ENCODE measurements at regions not wholly inside any gene's neighbourhood (a gene's known extent, or its start where the extent isn't known, plus 50 kb on each side); places are given as distances from the start of the nearest gene placed in this dataset.

DNA sequence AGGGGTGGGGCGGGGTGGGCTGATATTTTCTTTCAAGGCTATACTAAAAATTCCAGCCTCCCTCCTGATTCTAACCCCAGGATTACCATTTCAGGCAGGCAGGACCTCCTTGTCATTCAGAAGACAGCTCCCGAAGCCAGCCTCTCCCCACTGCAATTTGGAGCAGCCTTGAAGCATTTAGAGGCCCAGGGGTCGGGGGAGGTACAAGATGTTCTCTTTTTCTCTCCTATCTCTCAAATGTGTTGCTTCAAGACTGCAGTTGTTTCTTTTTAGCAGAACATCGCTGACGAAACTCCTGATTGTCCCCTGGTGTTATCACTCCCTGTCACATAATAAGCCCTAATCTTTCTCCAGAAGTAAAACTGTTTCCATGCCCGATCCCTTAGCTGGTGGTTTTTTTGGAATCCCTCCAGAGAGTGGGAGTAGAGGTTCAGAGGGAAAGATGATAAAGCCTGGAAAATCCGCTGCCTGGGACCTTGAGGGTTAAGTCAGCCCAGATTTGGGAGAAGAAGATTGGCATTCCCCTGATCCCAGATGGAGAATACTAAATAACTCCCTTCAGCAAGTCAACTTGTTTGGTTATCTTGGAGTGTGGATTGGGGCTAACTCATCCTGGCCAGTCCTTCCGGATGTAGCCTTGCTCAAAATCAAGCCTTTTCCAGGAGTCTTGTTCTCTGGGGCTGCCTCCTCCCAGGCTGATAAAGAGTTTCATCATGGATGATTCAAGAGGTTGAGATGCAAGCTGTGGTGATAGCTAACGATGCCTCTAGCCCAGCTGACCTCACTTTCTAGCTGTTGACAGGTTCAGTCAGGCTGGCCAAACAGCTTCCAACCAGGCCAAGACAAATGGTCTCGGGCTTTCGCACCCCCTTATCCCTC, 71.3 kb downstream of the SOX9 start (continued):
- TF ChIP-seq, protein P1, sequence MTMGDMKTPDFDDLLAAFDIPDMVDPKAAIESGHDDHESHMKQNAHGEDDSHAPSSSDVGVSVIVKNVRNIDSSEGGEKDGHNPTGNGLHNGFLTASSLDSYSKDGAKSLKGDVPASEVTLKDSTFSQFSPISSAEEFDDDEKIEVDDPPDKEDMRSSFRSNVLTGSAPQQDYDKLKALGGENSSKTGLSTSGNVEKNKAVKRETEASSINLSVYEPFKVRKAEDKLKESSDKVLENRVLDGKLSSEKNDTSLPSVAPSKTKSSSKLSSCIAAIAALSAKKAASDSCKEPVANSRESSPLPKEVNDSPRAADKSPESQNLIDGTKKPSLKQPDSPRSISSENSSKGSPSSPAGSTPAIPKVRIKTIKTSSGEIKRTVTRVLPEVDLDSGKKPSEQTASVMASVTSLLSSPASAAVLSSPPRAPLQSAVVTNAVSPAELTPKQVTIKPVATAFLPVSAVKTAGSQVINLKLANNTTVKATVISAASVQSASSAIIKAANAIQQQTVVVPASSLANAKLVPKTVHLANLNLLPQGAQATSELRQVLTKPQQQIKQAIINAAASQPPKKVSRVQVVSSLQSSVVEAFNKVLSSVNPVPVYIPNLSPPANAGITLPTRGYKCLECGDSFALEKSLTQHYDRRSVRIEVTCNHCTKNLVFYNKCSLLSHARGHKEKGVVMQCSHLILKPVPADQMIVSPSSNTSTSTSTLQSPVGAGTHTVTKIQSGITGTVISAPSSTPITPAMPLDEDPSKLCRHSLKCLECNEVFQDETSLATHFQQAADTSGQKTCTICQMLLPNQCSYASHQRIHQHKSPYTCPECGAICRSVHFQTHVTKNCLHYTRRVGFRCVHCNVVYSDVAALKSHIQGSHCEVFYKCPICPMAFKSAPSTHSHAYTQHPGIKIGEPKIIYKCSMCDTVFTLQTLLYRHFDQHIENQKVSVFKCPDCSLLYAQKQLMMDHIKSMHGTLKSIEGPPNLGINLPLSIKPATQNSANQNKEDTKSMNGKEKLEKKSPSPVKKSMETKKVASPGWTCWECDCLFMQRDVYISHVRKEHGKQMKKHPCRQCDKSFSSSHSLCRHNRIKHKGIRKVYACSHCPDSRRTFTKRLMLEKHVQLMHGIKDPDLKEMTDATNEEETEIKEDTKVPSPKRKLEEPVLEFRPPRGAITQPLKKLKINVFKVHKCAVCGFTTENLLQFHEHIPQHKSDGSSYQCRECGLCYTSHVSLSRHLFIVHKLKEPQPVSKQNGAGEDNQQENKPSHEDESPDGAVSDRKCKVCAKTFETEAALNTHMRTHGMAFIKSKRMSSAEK (CRISPR knock-in tag; IDR thresholded peaks at IDR 0.05; ENCODE audit: borderline replicate concordance): no peak

DNA sequence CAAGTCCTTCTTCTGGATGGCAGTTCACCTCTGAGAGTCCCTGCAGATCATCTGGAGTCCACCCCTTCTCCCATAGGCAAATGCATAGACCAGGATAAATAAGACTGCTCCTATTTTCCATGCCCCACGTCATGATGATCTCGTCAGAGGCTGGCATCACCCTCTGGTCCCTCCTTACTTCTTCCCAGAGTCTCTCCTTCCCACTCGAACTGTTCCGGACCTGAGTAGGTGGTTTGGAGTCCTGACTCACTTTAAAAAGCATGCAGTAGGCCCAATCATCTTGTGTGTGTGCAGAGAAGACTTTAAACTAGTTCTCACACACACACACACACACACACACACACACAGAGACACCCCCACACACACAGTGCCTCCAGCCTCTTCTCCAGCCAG, 72.0 kb downstream of the SOX9 start:
- Mint-ChIP-seq H3K4me3 (no peak overlapping the region), H3K36me3 (no peaks in the 10 kb centered on the region), H3K27me3 (ENCODE audit: low read depth) (peaks cover 5% of the 10 kb centered on the region; the same call in 1 of the 2 replicates), H3K4me1 (0 out of 2 replicates have a peak, but pooled peaks cover 7% of the 10 kb centered on the region), H3K9me3 (peaks cover 11% of the 10 kb centered on the region; the same call in 1 of the 2 replicates), H3K27ac (no peak overlapping the region)
- ATAC-seq: no peak
- no peak for DNase-seq (ENCODE audit: low spot score)
- POLR2A ChIA-PET: no interaction called here
- CTCF ChIA-PET: no interaction called here
- TF ChIP-seq ELF4 (CRISPR knock-in tag; IDR thresholded peaks at IDR 0.05; ENCODE audit: low read depth): no peak
- TF ChIP-seq, protein P2, sequence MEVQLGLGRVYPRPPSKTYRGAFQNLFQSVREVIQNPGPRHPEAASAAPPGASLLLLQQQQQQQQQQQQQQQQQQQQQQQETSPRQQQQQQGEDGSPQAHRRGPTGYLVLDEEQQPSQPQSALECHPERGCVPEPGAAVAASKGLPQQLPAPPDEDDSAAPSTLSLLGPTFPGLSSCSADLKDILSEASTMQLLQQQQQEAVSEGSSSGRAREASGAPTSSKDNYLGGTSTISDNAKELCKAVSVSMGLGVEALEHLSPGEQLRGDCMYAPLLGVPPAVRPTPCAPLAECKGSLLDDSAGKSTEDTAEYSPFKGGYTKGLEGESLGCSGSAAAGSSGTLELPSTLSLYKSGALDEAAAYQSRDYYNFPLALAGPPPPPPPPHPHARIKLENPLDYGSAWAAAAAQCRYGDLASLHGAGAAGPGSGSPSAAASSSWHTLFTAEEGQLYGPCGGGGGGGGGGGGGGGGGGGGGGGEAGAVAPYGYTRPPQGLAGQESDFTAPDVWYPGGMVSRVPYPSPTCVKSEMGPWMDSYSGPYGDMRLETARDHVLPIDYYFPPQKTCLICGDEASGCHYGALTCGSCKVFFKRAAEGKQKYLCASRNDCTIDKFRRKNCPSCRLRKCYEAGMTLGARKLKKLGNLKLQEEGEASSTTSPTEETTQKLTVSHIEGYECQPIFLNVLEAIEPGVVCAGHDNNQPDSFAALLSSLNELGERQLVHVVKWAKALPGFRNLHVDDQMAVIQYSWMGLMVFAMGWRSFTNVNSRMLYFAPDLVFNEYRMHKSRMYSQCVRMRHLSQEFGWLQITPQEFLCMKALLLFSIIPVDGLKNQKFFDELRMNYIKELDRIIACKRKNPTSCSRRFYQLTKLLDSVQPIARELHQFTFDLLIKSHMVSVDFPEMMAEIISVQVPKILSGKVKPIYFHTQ (CRISPR knock-in tag; IDR thresholded peaks at IDR 0.05): no peak
- no peak for TF ChIP-seq ATF1 (CRISPR knock-in tag; IDR thresholded peaks at IDR 0.05)
- TF ChIP-seq, protein P3, sequence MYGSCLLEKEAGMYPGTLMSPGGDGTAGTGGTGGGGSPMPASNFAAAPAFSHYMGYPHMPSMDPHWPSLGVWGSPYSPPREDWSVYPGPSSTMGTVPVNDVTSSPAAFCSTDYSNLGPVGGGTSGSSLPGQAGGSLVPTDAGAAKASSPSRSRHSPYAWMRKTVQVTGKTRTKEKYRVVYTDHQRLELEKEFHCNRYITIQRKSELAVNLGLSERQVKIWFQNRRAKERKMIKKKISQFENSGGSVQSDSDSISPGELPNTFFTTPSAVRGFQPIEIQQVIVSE (CRISPR knock-in tag; IDR thresholded peaks at IDR 0.05; ENCODE audit: borderline replicate concordance): no peak
- TF ChIP-seq ZNF121 (CRISPR knock-in tag; IDR thresholded peaks at IDR 0.05): no peak
- no peak for TF ChIP-seq TEAD4 (CRISPR knock-in tag; IDR thresholded peaks at IDR 0.05)
- TF ChIP-seq TCF7 (CRISPR knock-in tag; IDR thresholded peaks at IDR 0.05; ENCODE audit: low read depth): no peak
- TF ChIP-seq FOXP1 (CRISPR knock-in tag; IDR thresholded peaks at IDR 0.05; ENCODE audit: borderline replicate concordance): no peak
- no peak for TF ChIP-seq ZNF263 (CRISPR knock-in tag; IDR thresholded peaks at IDR 0.05; ENCODE audit: low read depth)
- TF ChIP-seq ZNF138 (CRISPR knock-in tag; conservative IDR thresholded peaks at IDR 0.05): no peak
- no peak for TF ChIP-seq CTCF (IDR thresholded peaks at IDR 0.05)
- TF ChIP-seq NFE2L1 (CRISPR knock-in tag; IDR thresholded peaks at IDR 0.05): no peak
- no peak for TF ChIP-seq PRRX2 (CRISPR knock-in tag; IDR thresholded peaks at IDR 0.05)
- no peak for TF ChIP-seq USF2 (CRISPR knock-in tag; IDR thresholded peaks at IDR 0.05)
- TF ChIP-seq, protein P4, sequence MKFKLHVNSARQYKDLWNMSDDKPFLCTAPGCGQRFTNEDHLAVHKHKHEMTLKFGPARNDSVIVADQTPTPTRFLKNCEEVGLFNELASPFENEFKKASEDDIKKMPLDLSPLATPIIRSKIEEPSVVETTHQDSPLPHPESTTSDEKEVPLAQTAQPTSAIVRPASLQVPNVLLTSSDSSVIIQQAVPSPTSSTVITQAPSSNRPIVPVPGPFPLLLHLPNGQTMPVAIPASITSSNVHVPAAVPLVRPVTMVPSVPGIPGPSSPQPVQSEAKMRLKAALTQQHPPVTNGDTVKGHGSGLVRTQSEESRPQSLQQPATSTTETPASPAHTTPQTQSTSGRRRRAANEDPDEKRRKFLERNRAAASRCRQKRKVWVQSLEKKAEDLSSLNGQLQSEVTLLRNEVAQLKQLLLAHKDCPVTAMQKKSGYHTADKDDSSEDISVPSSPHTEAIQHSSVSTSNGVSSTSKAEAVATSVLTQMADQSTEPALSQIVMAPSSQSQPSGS (CRISPR knock-in tag; IDR thresholded peaks at IDR 0.05; ENCODE audit: borderline replicate concordance, low read depth): no peak
- TF ChIP-seq FOXK1 (CRISPR knock-in tag; IDR thresholded peaks at IDR 0.05): no peak
- no peak for TF ChIP-seq MLX (CRISPR knock-in tag; IDR thresholded peaks at IDR 0.05)
- TF ChIP-seq ZNF396 (CRISPR knock-in tag; IDR thresholded peaks at IDR 0.05; ENCODE audit: borderline replicate concordance): no peak
- no peak for TF ChIP-seq FOXP4 (CRISPR knock-in tag; IDR thresholded peaks at IDR 0.05)

Measured in WTC11 (cell line).